Ishikawa (cell line): ENCODE measurements at regions not wholly inside any gene's neighbourhood (a gene's known extent, or its start where the extent isn't known, plus 50 kb on each side); places are given as distances from the start of the nearest gene placed in this dataset.

Experiments used
- CEBPB ChIP-seq: IDR thresholded peaks from 2 replicates; pipeline ENCODE4 v1.6.1; 2012
- CREB1 ChIP-seq: IDR thresholded peaks from 2 replicates; pipeline ENCODE4 v1.6.1; 2012; ENCODE audit warnings: low read depth
- EP300 ChIP-seq: IDR thresholded peaks from 2 replicates; pipeline ENCODE4 v1.6.1; 2012; ENCODE audit warnings: borderline replicate concordance
- FOXM1 ChIP-seq: IDR thresholded peaks from 2 replicates; pipeline ENCODE4 v1.6.1; 2012; ENCODE audit warnings: low read depth, borderline replicate concordance
- RAD21 ChIP-seq: IDR thresholded peaks from 2 replicates; pipeline ENCODE4 v1.6.1; 2012; ENCODE audit warnings: low read depth
- TAF1 ChIP-seq: IDR thresholded peaks from 2 replicates; pipeline ENCODE4 v1.6.1; 2012; ENCODE audit warnings: low read depth, mild to moderate bottlenecking
- ZBTB7A ChIP-seq: IDR thresholded peaks from 2 replicates; pipeline ENCODE4 v1.6.1; 2012; ENCODE audit warnings: low read depth
- TF ChIP-seq, protein P1 (sequence below): IDR thresholded peaks from 2 replicates; pipeline ENCODE4 v1.6.1; 2012

DNA sequence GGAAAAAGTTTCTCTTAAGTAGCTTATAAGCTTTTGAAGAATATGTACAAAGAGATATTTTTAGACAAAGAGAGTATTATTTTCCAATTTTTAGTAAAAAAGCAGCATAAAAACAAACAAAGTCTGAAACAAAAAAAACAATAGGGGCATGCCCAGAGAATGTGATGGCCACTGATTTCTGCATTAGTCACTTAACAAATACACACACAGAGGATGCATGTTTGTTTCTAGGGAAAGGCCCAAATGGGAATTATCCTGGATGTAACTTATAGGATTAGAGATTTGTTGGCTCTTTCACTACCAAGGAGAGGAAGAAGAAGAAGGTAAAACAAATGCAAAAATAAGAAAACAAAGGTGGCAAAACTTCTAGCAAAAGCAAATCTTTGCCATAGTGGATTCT lies 95.9 kb upstream of the SCOC start:
- TF ChIP-seq EP300 (no peak), CEBPB (no peak), ZBTB7A (no peak), RAD21 (no peak), FOXM1 (no peak), TAF1 (no peak), CREB1 (no peak)
- TF ChIP-seq, protein P1, sequence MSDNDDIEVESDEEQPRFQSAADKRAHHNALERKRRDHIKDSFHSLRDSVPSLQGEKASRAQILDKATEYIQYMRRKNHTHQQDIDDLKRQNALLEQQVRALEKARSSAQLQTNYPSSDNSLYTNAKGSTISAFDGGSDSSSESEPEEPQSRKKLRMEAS = no peak
